GM23248 (cell line): ENCODE measurements at regions not wholly inside any gene's neighbourhood (a gene's known extent, or its start where the extent isn't known, plus 50 kb on each side); places are given as distances from the start of the nearest gene placed in this dataset.

Experiments used
- EZH2 ChIP-seq: fragments of 200-600 bp; sonication (generic); IDR thresholded peaks from 2 replicates; pipeline ENCODE4 v1.6.1; 2018; ENCODE audit warnings: antibody characterized with exemption, mild to moderate bottlenecking; ENCODE audit not compliant: insufficient read depth, poor library complexity, severe bottlenecking
- EZH2phosphoT487 ChIP-seq: fragments of 200-600 bp; sonication (generic); IDR thresholded peaks from 2 replicates; pipeline ENCODE4 v1.6.1; 2018; ENCODE audit warnings: antibody characterized with exemption, moderate library complexity, mild to moderate bottlenecking, low read depth; ENCODE audit not compliant: insufficient read depth

GRCh38 chr13:24071016-24071415, 89.5 kb upstream of the SPATA13 start:
- TF ChIP-seq EZH2 (no peak), EZH2phosphoT487 (no peak)
